Stimulated activated CD4-positive, alpha-beta T cell treated with anti-CD3 and anti-CD28 coated beads, Interleukin-1b, Interleukin-23, amount 100 ng/mL, for 48 hours (primary cell): ENCODE measurements at regions not wholly inside any gene's neighbourhood (a gene's known extent, or its start where the extent isn't known, plus 50 kb on each side); places are given as distances from the start of the nearest gene placed in this dataset.

Experiments used
- DNase-seq: peaks from one replicate; pipeline ENCODE4 v3.0.0-alpha.2; 2020

DNA sequence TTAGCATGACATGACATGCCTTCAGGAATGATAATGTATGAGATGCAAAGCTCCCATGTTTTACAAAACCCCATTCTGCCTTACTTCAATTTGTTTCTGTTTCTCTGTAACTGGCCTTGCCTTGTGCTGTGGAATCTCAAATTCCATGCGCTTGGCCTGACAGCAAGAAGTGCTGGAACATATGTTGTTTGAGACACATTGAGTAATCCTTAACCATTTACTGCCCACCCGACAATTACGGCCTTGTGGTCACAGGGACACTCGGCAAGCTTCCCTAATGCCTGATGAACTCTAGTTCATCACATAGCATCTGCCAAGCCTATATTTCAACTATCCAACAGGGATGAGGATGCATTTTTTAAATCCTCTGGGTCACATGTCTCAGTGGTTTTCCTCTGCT is 226.4 kb upstream of the CASK start:
- no peak for DNase-seq

DNA sequence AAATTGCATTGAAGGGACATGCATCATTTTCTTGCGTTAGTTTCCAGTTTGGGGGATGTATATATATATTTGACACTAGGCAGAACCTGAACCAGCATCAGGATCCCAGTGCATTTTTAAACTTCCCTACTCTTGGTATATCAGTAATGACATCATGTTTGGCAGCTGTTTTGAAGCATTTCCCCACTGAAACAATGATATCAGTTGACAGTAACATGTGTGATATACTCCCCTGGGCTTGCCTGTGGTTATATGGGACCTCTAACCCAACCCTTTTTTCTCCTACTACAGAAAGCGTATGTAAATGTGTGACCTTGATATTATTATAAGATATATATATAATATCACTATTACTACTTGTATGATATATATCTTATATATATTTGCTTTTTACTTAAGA is 225.9 kb upstream of the CASK start:
- no peak for DNase-seq

DNA sequence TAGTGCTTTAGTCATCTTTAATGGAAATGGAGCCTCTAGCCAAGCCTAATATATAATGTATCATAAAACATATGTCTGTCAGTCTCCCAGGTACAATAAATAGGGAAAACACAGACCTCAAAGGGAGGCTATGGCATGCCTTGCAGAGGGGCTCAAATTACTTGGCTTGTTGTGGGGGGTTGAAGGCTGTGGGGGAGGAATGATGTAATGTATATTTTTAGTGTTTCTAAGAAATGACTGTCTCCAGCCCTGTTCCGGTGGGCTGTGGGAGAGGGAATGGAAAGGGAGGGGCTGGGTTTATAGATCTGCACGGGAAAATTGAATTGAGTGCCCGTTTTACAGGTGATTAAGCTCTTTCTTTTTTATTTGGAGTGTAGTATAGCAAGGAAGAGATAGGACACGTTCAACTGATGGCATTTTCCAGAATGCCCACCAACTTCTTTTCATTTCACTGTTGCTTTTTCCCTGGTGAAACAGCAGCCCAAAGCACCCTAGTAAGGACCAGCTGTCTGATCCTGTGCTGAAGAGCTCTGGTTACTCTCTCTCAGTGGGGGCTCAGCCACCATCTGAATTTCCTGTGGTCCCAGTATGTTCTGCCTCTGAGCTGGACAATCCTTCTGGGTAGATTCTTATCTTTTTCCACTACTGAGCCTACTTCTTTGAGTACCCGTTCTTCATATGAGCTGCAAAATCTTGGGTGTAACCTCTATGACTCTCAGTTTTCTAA is 220.7 kb upstream of the CASK start:
- DNase-seq = no peak

DNA sequence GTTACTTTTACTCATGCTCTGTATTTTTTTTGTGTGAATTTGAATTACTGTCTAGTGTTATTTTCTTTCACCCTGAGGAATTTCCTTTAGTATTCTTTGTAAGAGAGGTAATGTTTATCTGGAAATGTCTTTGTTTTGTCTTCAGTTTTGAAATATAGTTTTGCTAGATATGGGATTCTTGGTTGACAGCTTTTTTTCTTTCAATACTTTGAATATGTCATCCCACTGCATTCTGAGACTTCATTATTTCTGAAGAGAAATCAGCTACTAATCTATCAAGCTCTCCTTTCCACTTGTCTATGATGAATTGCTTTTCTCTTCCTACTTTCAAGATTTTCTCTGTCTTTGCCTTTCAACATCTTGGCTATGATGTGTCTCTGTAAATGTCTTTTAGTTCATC is 217.0 kb upstream of the CASK start:
- DNase-seq = no peak

DNA sequence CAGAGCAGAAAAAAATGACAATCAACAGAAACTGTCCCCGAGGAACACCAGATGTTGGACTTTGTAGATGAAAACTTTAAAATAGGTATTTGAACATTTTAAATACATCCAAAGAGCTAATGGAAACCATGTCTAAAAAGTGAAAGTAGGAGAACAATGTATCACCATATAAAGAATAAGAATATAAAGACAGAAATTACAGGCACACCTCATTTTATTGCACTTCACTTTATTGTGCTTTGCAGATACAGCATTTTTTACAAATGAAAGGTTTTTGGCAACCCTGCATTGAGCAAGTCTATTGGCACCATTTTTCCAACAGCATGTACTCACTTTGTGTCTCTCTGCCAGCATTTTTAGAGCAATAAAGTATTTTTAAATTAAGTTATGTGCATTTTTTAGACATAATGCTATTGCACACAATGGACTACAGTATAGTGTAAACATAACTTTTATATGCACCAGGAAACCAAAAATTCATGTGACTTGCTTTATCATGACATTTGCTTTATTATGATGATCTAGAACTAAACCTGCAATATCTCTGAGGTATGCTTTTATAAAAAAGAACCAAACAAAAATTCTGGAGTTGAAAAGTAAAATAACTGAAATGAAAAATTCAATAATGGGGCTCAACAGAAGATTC is 212.4 kb upstream of the CASK start:
- DNase-seq = no peak

DNA sequence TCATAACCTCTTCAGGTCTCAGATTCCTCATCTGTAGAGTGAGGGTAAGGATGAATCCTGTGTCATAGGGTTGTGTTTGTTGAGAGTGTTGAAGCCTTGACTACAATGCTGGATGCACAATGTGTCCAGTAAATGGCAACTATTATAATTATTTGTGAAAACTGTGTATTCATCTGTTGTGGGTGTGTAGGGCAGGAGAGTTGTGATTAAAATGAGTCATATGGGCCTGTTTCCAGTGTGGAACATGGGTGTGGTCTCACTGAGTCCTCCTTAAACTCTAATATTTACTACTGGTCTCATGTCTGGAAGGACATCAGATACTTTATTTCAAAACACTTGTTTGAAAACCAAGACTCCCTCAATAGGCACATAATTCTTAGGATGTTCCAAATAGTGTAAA is 208.5 kb upstream of the CASK start:
- DNase-seq = no peak

DNA sequence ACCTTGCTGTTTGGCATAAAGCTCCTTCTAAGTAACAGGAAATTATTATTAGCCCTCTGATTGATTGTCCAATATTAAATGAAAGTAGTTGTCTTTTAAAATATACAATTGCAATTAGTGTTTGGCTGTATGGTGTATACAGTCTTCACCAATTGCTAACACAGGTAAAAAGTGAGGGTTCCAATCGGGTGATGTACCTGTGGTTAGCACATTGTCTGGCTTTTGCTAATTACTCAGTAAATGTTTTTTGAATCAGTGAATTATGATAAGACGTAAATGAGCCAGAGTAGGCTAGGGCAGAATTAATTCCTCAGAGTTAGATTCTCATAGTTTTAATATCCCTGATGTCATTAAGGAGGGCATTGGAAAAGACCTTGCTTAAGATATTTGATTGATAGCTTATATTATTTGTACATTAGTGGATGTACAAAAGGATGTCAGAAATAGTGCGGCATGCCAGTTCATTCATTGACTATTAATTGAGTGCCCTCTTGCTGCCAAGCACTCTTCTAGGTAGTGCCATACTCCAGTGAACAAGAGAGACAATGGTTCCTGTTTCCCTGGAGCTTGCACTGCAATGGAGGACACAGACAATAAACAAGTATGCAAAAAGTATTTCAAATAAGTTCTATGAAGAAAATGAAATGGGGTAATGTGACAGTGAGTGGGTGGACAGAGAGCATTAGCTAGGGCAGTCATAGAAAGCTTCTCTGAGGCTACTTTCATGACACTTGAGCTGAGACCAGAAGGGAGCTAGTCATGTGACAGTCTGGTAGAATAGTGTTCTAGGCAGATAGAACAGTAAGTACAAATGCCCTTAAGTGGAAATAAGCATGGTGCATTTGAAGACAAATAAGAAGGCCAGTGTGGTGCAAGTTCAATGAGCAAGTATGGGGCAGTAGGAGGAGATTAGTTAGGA is 205.9 kb upstream of the CASK start:
- DNase-seq = no peak

DNA sequence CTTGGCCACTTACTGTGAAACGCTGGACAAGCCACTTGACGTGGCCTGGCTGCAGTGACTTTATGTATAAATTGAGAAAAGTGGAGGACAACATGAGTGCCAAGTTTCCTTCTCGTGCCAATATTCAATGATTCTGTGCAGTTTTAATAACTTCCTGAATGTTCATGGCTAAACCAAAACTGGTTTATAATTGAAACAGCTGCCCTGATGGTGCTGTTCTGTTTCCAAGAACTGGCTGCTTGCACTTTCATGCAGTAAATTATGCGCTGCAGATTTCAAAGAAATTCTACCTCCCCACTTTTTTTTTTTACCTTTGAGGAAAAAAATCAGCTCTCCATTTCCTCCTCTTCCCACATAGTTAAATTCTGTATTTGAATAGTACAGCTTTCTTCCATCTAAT is 205.2 kb upstream of the CASK start:
- no peak for DNase-seq

DNA sequence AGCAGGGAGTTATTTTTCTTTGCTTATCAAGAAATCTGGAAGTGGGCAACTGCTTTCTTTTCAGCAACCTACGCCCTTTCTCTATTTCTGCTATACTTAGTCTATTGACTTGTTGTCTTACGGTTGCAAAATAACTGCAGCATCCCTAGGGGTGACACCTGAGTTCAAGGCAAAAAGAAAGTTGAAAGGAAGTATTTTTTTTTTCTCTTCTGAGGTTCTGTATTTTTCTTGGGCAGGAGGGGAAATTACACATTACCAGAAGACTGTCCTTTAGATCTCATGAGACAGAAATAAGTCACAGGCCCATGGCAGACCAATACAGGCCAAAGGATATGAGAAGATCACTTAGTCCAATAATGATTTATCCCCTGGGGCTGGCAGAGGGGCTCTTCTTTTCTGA is 204.7 kb upstream of the CASK start:
- no peak for DNase-seq

DNA sequence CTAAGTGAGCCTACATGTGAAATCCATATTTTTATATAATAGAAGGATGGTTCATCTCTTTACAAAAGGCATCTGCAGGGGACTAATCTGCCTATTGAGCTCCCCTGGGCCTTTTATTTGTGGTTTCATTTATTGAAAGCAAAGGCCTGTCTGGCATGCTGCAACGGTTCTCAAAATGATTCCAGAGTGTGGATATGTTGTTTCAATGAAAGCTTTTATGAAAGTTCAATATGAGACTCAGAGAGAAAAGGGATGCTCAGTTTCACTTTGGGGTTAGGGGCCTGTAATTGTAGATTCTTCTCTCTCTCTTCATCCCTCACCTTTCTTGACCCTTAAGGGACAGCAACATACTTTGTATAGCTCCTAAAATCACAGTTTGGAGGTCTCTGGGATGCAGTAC is 204.2 kb upstream of the CASK start:
- no peak for DNase-seq

DNA sequence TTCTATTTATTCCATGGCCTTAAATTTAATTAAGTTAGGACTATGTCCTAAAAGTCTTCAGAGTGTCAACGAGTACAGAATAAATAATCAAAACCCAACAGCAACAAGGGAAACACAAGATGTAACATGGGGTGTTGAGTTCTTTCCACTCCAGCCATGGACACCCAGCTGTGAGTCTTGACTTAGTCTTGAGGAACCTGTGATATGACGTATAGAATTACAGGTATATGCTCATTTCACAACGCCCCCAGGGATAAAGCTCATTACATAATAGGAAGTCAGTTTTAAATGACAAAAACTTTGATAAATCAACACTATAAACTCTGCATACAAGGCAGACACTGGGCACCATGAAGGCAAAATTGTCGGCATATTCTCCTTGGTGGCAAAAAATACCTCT is 200.0 kb upstream of the CASK start:
- DNase-seq = no peak

DNA sequence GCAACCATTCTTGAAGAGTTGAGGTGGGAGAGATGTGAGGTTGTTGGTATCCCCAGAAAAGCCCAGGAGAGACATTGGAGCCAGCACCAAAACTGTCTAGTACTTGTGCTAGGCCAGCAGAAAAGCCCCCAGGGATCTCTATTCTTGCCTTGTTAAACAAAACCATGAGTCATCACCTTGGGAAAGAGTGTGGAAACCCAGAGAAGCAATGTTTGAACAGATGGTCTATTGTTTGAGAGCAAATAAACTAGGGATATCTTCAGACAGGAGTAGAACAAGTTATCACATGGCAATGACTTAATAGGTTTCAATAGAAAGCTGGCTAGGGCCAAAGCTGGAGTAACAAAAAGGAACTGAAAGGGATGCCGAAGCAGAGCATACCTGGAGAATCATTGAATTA is 195.7 kb upstream of the CASK start:
- no peak for DNase-seq

DNA sequence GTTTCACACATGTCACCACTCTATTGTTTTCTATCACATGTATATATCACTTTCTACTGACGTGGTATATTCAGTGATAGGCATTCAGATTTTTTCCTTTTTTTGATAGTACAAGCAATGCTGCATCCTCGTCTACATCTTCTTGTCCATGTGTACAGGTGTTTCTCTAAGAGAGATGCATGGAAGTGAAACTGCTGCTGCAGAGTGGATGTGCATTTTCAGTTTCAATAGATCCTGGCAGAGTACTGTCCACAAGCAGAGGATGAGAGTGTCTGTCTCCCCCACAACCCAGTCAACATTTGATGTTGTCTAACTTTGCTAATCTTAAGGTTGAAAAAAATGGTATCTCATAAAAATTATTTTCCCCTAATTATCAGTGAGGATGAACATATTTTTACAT is 194.0 kb upstream of the CASK start:
- no peak for DNase-seq

DNA sequence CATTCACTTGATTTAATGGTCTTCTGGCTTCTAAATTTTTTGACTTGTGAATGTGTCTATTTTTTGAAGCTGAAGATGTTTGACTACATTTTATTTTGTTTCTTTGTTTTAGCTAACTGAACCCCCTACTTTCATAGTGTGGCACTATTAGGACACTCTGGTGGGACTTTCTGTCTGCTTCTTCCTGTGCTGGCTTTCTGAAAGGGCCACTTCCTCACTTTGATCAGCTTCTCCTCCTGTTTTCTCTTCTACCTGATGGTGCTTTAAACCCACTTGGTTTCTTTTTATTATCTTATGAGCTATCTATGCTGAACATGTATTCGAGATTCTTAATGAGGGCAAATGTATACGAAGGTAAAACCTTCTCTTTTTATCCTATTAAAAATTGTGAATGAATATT is 186.1 kb upstream of the CASK start:
- no peak for DNase-seq

DNA sequence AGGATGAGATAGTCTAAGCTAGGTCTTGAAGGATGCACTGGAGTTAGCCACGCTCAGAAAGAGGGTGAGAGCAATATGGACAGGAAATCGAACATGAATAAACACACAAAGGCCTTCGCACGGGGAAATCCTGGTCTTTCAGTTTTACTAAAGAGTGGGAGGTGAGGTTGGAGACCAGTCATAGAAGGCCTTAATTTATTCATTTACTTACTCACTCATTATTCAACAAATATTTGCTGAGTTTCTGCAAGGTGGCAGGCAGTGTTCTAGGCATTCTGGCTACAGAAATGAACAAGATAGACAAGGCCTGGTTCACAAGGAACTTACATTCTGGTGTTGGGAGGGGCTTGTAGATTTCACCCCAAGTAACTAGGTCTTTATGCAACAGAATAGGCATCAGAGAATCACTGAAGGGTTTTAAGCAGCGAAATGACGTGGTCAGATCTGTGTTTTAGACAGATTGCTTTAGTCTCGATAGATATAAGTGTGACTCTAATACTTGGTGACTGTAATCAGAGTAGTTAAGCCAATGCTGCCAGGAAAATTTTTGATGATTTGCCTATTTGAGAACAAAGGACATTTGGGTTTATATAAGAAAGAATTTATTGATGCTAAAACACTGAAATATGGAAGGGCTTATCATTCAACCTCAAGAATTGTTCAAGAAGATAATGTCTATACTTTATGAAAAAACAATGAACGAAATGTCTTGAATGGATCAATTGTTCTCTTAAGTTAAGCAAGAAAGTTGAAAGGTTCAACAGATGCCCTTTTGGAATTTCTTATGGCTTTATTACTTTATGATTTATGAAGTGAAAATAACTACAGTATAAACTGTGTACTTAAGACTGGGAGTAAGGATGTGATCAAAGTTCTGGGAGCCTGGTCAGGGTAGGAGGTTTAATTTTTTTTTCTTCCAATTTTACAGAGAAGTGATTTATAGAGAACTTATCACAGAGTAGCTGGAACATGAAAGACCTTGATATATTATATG is 184.4 kb upstream of the CASK start:
- DNase-seq = peak; percentile 37

DNA sequence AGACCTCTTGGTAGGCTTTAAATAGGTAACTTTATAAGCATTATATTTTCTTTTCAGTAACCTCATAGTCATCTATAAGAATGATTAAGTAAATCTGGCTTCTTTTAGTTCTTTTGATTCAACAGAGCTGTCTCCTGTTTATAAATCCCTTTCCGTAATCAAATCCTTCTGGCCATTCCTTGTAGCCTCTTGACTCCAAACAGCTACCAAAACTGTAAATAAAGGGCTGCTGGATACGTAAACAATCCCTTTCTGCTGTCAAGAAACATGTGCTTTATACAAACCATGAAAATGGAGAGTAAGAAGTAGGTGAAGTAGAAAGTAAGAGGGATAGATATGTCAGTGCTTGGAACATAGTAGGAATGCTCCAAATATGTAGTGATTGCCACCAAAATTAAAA is 183.2 kb upstream of the CASK start:
- DNase-seq = no peak

DNA sequence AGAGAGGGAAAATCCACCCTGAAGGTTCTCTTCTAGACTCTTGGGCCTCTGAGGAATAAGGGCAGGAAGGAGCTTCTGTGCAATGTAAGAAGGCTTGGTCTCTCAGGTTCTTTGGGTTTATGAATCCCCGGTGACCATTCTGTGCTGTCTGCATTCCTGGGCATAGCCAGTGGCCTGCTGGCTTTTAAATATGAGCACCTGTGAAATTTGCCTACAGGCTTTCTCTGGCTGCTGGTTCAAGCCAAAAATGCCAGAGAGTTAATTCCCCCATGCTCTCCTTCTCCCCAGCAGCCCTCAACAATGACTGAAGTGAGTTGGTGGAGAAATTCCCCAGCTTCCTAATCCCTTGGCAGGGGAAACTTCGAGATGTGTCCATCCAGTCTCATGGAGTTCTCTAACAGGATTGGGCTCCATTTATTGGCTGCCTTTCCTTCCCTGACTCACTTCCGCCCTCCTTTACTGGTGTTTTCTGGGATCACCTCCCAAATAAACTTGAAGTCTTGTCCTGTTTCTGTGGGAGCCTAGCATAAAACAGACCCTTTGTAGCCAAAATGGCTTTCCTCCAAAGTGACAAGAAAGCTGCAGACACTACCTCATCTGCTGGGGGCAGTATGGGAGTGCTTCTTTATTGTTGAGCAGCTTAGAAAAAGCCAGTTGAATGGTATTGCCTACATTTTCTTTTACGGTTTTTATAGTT is 179.4 kb upstream of the CASK start:
- DNase-seq = no peak

DNA sequence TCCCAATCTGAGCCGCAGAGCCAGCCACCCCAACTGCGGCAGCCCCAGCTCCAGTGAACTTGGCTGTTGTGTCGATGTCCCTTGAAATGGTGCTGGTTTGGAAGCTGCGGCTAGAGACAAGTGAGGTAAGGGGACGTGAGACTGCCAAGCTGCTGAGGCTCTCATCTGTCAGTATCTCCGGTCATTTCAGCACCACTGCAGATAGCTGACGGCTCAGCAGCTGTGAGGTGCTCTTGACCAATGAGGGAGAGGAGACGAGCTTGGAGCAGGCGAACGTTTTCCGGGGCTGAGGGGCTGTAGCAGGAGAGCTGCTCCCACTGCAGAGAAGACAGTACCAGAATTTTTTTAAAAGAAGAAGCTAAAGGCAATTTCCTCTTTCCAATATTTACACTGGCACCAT is 175.5 kb upstream of the CASK start:
- DNase-seq = no peak

DNA sequence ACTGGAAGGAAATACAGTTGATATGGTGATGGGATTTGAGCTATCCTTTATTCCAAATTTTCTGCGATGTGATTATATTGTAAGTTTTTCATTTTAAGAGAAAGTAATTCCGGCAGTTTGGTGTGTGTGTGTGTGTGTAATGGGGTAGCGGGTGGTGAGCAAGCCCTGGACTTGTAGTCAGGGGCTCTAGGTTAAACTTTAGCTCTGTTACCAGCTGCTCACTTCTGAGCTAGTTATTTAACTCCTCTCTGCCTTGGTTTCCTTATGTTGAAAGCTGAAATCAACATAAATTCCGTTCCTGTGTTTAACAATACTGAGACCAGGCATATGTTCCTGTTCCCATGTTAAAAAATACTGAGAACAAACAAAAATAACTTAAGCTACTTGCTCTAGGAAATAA is 174.1 kb upstream of the CASK start:
- no peak for DNase-seq

DNA sequence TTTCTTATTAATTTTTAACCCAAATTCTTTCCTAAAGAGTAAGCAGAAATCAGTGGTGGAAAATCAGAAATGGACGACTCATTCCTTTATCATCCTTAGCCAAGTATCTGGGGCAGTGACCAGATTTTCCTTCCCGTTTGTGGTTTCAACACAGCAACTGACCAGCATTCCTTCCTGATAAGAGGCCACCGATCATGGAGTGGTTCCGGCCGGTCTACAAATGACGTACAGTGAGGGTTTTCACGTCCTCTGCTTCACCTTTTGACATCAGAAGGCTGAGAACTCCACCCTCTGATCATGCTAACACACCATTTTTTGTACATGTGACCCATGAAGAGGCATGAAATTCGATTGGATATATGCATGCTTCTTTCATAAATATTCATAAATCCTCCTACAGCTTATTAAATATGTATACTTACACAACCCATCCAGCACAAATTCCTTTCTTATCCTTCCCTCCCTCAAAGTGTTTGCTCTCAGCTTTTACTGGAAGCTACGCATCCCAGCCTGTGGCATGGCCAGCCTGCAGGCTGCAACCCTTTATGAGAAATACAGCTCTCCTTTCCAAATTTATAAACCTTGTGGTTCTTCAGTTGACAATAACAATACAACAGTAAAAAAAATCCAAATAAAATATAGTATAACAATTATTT is 173.0 kb upstream of the CASK start:
- DNase-seq = no peak

DNA sequence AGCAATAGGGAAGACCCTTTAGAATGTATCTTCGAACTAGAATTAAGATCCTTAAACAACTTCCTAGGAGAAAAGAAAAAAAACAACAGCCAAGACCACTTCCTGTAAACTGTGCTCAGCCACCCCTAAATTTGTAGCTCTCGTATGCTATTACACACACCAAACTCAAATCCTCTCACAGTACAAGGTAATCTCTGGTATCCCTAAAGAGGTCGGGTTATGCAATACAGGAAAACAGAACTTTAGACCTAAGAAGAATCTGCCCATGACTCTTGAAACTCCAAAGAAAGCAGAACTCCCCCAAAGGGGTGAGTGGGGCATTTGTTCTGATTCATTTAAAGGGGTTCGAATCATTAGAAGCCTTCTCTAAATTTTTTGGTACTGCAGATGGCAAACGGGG is 170.9 kb upstream of the CASK start:
- DNase-seq = no peak

DNA sequence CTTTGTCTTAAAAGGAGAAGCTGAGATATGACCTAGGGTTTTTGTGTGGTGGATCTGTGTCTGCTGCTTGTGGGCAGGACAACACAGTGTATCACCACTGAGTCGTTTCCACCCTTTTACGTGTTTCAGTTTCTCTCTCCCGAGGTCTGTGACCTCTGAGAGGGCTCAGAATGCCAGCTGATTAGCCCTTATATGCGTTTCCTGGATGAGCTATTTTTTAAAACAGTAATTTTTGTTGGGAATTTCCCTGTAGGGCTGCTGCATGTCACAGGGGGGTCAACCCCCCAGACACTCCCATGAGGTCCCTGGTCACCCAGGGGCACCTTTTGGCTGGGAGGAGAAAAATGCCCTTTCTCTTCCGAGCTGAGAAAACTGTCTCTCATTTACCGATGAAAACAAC is 170.4 kb upstream of the CASK start:
- peak; percentile 7 for DNase-seq
